ENCODE measurements at regions not wholly inside any gene's neighbourhood (a gene's known extent, or its start where the extent isn't known, plus 50 kb on each side); places are given as distances from the start of the nearest gene placed in this dataset.

DNA sequence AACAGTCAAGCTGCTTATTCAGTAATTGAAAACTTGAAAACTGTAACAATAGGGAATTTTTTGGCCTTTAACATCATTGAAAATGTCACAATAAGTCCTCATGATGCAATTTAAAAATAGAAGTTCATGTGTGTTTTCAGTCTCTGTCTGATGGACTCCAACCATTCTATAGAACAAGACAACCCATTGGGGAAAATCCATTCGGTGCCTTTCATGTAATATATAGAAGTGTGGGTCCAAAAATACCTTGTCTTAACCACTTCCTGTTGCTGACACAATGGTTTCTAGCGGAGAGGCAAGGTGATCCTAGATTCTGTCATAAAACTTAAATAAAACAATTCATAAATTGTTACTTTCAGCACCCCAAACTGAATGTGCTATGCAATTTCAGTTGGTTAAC, 1131.3 kb upstream of the MAP3K7 start (continued):
- TF ChIP-seq NFXL1 (IDR thresholded peaks at IDR 0.05; ENCODE audit: borderline replicate concordance) (no peak), JUND (IDR thresholded peaks at IDR 0.05; ENCODE audit: low read depth, low read length) (no peak), NFYB (IDR thresholded peaks at IDR 0.05; ENCODE audit: insufficient read depth, low read depth, low read length) (no peak), CUX1 (IDR thresholded peaks at IDR 0.05; ENCODE audit: insufficient replicate concordance, low read depth, low read length) (no peak), EED (IDR thresholded peaks at IDR 0.05; ENCODE audit: low read depth) (peak; percentile 57; the same call in 1 of the 2 replicates), MYC (IDR thresholded peaks at IDR 0.05; ENCODE audit: insufficient read depth, insufficient read length, insufficient replicate concordance, low read length, severe bottlenecking) (no peak), HDAC6 (IDR thresholded peaks at IDR 0.05; ENCODE audit: unreplicated experiment) (no peak), PML (IDR thresholded peaks at IDR 0.05; ENCODE audit: low read length) (peak; percentile 42; the same call in 1 of the 2 replicates), SREBF2 (IDR thresholded peaks at IDR 0.05; ENCODE audit: low read length) (no peak), RELA (IDR thresholded peaks at IDR 0.05; ENCODE audit: borderline replicate concordance, partially characterized antibody) (no peak), PAX5 (IDR thresholded peaks at IDR 0.05; ENCODE audit: borderline replicate concordance, low read depth, low read length) (no peak), BMI1 (IDR thresholded peaks at IDR 0.05; ENCODE audit: borderline replicate concordance) (no peak), RBBP5 (conservative IDR thresholded peaks at IDR 0.05) (no peak), ZBTB33 (IDR thresholded peaks at IDR 0.05) (no peak), ZBED1 (IDR thresholded peaks at IDR 0.05; ENCODE audit: borderline replicate concordance) (peak; percentile 74; the same call in 1 of the 2 replicates), BACH1 (IDR thresholded peaks at IDR 0.05; ENCODE audit: borderline replicate concordance) (no peak), PAX8 (IDR thresholded peaks at IDR 0.05) (no peak), WRNIP1 (IDR thresholded peaks at IDR 0.05; ENCODE audit: borderline replicate concordance, low read depth, low read length) (no peak), BRCA1 (IDR thresholded peaks at IDR 0.05; ENCODE audit: low read depth, low read length) (no peak), MAX (IDR thresholded peaks at IDR 0.05; ENCODE audit: low read depth, low read length) (no peak), MXI1 (IDR thresholded peaks at IDR 0.05; ENCODE audit: low read depth, low read length) (no peak), HDGF (IDR thresholded peaks at IDR 0.05) (no peak), CBX3 (IDR thresholded peaks at IDR 0.05; ENCODE audit: borderline replicate concordance, low read depth) (no peak), POLR2AphosphoS2 (IDR thresholded peaks at IDR 0.05; ENCODE audit: low read depth, low read length) (no peak), ZNF207 (IDR thresholded peaks at IDR 0.05; ENCODE audit: borderline replicate concordance) (no peak), EGR1 (IDR thresholded peaks at IDR 0.05; ENCODE audit: borderline replicate concordance in 1 of 2, low read depth in 2 of 2, low read length in 2 of 2) (no peak)

Measured in GM12878 (cell line).